Daoy (cell line): ENCODE measurements at regions not wholly inside any gene's neighbourhood (a gene's known extent, or its start where the extent isn't known, plus 50 kb on each side); places are given as distances from the start of the nearest gene placed in this dataset.
"Not testable (repeated sequence)": the region's sequence is repeated elsewhere in the genome, so short reads cannot be mapped to it uniquely, and the experiment has no call there.

Experiments used
- DNase-seq: peaks from one replicate; pipeline ENCODE4 v3.0.0-alpha.2; 2015; ENCODE audit warnings: low read depth

GRCh38 chrX:50967736-50968135 is 57.2 kb downstream of the BMP15 start:
- no peak for DNase-seq

DNA sequence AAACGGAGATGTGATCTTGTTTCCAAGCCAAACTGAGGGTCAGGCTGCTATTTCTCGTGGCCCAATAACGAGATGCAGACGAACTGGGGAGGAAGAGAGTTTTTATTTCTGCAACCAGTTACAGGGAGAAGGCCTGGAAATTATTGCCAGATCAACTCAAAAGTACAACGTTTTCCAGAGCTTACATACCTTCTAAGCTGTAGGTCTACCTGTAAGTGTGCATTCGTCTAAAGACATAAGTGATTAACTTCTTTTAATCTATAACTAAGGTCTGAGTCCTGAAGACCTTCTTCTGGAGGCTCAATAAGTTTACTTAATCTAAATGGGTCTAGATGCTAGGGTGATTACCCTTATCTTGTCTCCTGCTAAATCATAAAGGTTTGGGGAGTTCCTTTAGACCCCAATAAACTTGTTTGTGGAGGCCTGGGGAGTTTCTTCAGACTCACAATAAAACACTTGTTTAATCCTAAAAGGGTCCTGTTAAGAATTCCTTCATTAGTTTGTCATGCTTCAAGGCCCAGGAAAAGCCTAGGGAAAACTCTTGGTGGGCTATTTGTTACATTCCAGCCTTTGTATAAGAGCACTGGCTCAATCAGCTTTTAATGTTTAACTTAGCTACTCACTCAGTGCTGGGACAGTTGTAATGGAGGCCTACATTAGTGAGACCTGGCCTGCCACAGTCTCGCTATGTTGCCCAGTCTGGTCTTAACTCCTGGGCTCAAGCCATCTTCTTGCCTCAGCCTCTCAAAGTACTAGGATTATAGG is 58.5 kb downstream of the BMP15 start:
- DNase-seq, result not testable (repeated sequence)

- DNase-seq, result peak; percentile 32
Observed at GRCh38 chrX:50971395-50971794, 60.9 kb downstream of the BMP15 start.

GRCh38 chrX:50973199-50973598 is 62.7 kb downstream of the BMP15 start:
- DNase-seq, result no peak

GRCh38 chrX:50978920-50979682 is 68.6 kb downstream of the BMP15 start:
- peak; percentile 3 for DNase-seq

GRCh38 chrX:50980251-50980650 is 69.7 kb downstream of the BMP15 start:
- DNase-seq, result no peak

DNA sequence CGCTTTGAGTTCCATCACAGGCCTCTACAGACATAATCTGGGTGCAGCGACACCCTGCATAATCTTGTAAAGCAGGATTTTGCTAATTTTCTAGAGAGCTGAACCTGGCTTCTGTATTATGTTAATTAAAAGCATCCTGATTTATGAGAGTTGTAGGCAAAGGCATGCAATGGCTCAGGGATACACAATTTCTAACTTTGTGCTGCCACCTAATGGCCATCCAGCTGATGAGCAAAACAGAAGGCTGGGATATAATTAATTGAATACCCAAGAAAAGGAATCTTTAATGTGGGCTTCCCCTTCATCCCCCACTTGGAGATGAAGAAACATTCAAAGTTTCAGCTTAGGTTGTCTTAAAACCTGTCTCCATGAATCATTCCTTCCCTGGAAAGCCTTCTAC is 78.1 kb downstream of the BMP15 start:
- peak; percentile 21 for DNase-seq

GRCh38 chrX:50996930-50997329 is 86.4 kb downstream of the BMP15 start:
- no peak for DNase-seq

- DNase-seq, result not testable (repeated sequence)
Observed at GRCh38 chrX:51000384-51000783, 89.8 kb downstream of the BMP15 start.

DNA sequence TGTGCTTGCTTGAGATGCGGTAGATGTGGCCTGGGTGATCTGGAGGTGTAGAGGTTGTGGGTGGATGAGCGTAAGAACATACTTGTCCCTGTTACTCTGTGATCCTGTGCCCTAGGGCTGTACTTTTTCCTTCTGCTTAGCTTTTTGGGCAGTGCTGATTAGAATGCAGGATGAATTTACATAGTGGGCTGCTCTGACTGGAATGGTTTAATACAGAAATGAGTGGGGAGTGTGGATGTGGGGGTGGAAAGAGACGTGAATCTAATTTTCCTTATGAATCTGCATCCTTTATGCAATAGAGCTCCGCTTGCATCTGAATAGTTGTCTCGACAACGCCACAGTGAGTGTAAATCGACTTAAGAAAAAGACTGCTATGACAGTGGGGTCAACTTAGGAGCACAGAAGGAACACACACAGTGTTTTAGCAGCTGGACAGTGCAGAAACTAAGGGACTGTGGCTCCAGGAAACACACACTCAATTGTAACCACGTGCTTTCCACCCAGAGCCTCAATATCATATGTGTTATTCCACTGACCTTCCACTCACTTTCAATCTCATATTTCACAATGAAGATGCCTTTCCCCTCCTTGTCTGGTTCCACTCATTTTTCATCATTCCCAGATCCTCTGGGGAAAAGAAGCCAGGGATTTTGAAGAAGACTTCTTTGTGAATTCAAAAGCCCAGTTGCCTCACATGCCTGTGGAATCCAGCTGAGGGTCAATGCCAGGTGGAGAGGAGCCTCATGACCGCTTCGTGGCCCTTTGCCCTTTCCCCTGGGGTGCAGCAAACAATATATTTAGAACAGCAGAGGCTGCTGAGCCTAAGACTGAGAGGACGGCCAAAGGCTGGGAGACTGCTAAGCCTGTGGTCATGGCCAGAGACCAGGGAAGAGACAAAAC is 91.4 kb downstream of the BMP15 start:
- DNase-seq, result not testable (repeated sequence)

GRCh38 chrX:51006064-51006463 is 95.5 kb downstream of the BMP15 start:
- DNase-seq, result no peak

GRCh38 chrX:51024106-51024696 is 113.7 kb downstream of the BMP15 start:
- DNase-seq, result no peak

DNA sequence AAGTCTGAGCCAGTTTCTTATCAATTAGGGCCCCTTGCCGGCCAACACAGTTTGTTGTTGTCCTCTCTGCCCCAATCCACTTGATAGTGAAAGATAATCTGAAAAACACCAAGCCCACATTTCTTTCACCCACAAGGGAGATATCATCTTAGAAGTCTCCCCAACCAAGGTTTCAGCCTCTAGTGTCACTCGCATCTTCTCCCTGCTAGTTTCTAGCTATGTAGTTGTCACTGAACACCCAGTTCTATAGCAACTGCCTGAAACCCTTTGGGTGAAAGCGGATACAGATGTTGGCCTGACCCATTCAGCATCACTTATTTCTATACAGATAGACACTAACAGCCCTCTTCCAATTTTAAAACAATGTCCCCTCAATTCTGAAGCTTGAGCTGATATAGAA is 116.3 kb downstream of the BMP15 start:
- no peak for DNase-seq

- DNase-seq, result no peak
Observed at GRCh38 chrX:51035746-51036145, 125.2 kb downstream of the BMP15 start.

GRCh38 chrX:51047950-51048349 is 137.4 kb downstream of the BMP15 start:
- no peak for DNase-seq

DNA sequence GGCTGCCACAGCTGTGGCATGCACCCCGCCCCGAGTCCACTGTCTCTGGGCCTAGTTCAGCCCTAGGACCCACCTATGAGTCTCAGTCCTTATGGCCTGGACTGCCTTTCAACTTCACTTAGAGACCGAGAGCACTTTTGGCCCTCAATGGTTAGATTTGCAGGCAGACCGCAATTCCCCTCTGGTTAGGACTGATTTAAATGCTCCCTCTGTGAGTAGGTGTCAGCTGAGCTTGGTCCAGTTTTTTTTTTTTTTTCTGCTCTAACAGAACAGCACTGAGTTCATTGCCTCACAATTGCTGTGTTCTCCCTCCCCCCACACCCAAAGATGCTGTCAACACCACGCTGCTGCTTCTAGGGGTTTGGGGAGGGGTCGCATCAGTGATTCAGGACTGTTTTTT is 143.2 kb downstream of the BMP15 start:
- DNase-seq, result no peak

GRCh38 chrX:51098046-51098445 is 187.5 kb downstream of the BMP15 start:
- no peak for DNase-seq

- DNase-seq, result not testable (repeated sequence)
Observed at GRCh38 chrX:51119058-51119926, 208.8 kb downstream of the BMP15 start.

GRCh38 chrX:51125743-51126142 is 206.9 kb upstream of the NUDT10 start:
- not testable (repeated sequence) for DNase-seq

- DNase-seq, result peak; percentile 23
Observed at GRCh38 chrX:51144828-51145442, 187.7 kb upstream of the NUDT10 start.
